GM21447 (cell line): ENCODE measurements at regions not wholly inside any gene's neighbourhood (a gene's known extent, or its start where the extent isn't known, plus 50 kb on each side); places are given as distances from the start of the nearest gene placed in this dataset.

Experiments
- ATAC-seq: cut with Tn5 transposase; IDR thresholded peaks from one replicate; pipeline ENCODE4 v1.9.1; 2021; ENCODE audit not compliant: unreplicated experiment

- ATAC-seq = no peak
These were observed 230.4 kb upstream of the SPRED2 start for GRCh38 chr2:65662654-65663432.

DNA sequence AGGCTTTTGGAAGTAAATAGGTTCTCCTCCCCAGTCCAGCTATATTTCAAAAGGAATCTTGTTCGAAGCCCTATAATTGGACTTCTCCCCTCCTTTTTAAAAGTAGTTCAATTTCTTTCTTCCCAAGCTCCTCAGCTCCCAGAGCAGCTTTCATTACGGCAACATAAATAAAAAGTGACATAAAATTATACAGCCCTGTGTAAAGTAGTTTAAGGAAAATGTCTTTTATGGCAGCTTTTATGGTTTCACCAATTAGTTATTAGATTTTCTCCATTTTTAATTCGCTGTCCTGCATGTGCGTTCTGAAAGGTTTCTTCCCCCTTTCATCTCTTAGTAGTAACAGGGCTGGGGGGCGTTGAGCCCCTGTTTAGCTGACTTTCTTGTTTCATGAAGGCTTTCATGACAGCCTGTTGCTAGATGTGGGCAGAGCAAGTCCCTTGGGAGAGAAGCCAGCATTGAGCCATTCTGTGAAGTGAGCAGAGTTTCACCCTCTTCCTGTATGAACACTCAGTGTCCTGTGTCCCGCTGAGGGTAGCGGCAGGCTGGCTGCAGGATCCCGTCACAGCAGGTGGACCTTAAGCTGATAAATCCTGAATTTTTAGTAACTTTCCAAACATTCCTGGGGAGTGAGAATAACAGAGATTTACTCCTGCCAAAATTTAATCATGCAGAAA lies 229.7 kb upstream of the SPRED2 start:
- no peak for ATAC-seq

DNA sequence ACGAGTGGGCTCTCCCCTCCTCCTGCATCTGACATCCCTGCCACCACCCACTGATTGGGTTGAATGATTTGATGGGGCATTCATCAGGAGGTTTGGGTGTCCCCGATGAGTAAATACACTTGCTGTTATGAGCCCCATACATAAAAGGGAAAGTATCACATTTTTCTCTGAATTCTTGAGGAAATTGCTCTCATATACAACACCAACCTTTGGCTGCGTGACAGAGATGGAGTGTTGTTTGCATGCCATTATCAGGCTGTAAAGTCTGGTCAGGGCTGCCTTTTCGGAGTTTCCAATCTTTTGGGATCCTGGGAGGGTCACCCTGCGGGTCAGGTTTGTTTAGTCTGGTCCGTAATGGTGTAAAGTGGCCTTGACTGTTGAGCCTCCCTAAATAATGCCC lies 227.9 kb upstream of the SPRED2 start:
- no peak for ATAC-seq

GRCh38 chr2:65658881-65659280 lies 226.5 kb upstream of the SPRED2 start:
- ATAC-seq = no peak

DNA sequence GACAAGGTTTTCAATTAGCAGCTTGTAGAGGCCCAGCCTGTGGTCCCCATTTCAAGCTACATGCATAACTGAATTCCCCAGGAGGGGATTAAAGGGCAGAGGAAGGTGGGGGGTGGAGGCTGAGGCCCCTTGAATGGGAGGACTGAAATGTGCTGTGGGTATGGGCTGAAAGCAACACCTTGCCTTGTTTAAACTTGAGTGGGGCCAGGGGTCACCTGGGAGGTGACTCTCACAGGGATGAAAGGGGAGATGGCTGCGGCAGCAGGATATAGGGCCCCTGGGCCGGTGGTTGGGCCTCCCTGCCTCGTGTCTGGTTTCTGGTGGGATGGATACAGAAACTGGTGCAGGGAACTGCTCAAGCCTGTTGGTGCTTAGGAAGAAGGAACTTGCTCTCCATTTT lies 225.9 kb upstream of the SPRED2 start:
- ATAC-seq = no peak

GRCh38 chr2:65656160-65656718 lies 223.8 kb upstream of the SPRED2 start:
- no peak for ATAC-seq

DNA sequence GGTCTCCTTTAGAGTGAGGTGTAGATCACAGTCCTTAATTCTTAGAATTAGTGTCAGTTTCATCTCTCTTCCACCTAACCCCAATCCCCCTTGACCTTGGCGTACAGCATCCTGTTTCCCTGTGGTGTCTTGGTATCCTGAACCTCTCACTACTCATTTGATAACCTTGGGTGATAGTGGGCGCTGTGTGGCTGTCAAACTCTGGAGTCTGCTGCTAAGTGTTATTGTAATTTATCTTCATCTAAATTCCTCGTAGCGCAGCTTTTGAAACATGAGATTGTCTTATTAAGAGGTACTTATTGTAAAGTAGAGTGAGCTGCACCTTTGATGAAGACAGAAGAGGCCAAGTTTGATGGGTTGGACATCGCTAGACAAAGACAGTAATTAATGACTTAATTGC lies 222.6 kb upstream of the SPRED2 start:
- ATAC-seq = no peak

DNA sequence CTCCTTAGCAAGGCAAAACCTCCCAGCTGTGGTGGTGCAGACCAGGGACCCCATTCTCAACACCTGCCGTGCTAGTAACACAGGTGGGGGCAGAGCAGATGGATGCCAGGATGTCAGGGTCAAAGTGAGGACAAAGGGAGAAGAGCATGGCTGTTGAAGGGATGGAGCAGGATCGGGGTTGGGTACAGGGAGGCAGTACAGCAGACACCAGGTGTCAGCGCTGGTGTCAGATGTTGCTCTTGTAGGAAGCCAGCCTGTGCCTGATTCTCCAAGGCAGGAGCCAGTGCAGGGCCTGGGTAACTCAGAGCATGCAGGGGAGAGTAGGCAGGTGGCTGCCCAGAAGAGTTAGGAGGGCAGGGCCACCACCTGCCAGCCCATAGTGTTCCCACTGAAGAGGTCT lies 222.1 kb upstream of the SPRED2 start:
- no peak for ATAC-seq

DNA sequence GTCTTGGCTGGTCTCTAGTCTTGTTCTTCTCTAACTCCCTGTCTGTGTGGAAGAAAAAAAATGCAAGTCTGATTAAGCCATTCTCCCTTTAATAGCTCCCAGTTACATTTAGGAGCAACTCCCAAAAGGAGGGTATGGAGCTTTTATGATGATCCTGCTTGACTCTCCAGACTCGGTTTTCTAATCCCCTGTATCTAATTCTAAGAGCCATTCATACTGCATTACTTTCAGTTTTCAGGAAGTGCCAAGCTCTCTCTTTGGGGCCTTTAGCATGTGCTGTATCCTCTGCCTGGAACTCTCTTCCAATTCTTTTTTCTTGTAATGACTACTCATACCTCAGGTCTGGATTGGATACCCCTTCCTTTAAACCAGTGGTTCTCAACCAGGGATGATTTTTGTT lies 219.7 kb upstream of the SPRED2 start:
- no peak for ATAC-seq

- no peak for ATAC-seq
These were observed 217.6 kb upstream of the SPRED2 start for GRCh38 chr2:65649811-65650589.

DNA sequence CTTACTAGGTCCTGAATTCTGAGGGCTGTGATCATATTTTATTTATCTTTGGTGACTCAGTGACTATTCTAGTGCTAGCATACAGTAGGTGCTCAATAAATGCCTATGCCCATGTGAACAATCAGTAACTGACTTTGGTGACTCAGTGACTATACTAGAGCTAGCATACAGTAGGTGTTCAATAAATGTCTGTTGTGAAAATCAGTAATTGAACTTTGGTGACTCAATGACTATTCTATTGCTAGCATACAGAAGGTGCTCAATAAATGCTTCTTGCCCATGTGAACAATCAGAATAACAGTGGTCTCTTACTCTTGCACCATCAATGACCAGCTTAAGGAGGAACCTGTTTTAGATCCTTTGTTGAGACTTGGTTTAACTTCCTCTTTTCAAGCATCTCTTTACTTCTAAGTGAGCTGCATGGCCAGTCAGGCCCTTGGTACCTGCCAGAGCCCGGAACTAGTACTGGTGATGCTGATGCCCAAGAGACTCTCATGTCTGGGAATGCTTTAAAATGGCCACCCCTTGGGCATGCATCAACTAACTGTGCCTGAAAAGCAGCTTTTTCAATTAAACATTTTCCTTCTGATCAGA lies 214.9 kb upstream of the SPRED2 start:
- ATAC-seq = no peak

DNA sequence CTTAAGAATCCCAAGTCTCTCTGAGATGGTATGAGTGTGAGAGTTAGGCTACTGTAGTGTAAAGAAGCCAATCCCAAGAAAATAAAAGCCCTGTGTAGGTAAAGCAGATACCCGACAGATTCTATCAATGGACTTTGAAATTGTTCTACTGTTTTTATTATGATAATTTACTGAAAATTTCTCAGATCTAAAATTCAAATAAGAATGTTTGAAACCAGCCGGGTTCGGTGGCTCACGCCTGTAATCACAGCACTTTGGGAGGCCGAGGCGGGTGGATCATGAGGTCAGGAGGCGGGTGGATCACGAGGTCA lies 208.3 kb upstream of the SPRED2 start:
- ATAC-seq = no peak

DNA sequence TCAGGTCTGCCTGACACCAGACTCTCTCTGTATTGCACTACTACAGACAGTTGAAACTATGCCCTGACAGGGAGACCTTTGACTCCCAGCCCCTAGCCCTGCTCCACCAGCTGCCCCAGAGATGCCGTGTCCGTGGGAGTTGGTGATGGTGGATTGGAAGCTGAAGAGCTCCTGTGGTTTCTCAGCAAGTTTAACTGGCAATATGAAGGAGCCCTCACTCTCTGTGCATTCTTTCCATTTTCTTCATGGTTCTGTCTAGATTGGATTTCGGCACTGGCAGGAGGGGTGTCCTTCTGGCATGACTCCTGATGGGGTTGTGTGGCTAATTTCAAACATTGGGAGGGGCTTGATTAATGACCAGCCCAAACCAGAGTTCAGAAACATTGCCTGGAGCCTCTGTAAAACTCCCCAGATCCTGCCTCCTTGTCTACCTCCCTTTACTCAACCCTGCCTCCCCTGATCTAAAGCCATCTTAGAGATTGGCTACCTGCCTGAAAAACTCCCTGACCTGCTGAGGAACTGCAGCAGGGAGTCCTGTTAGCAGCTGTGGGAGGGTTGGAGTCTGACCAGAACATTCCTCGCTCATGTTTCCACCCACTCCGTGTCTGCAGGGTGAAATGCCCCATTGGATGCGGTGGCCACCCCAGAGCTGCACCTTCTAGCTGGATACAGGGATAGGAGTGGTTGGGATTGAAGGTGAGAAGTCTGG lies 206.9 kb upstream of the SPRED2 start:
- no peak for ATAC-seq

DNA sequence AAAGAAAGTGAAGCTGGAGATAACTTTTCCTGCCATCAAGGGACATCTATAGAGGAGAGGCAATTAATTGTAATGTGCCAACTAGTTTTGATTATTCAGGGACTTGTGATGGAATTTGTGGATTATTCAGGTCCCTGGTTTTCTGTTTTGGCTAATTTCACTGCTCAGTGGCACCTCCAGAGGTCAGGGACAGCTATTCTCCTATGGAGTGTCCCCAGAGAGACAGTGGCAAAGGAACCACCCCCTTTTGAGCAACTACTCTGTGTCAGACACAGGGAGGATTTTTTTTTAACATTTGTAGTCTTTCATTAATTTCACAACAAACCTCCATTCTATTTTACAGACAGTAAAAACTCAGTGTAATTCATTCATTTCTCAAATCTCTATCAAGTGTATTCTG lies 206.0 kb upstream of the SPRED2 start:
- ATAC-seq = no peak

GRCh38 chr2:65636813-65637483 lies 204.5 kb upstream of the SPRED2 start:
- no peak for ATAC-seq

DNA sequence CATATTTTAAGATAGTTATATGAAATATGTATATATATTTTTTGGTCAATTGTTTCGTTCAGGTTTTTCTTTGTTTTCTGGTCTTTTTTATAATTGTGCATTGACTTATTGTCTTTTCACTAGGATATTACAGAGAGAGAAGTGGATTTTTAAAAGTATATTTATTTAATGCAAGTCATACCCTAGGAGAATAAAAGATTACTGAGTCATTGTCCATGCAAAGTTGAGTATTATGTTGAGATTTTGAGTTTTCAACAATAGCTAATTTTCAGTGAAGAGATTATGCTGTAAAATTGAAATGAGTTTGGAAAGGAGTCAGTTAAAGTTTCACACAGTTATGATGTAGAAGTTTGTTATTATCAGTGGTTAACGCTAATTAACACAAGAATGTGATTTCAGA lies 203.6 kb upstream of the SPRED2 start:
- ATAC-seq = no peak

GRCh38 chr2:65634304-65634703 lies 201.9 kb upstream of the SPRED2 start:
- ATAC-seq = no peak

DNA sequence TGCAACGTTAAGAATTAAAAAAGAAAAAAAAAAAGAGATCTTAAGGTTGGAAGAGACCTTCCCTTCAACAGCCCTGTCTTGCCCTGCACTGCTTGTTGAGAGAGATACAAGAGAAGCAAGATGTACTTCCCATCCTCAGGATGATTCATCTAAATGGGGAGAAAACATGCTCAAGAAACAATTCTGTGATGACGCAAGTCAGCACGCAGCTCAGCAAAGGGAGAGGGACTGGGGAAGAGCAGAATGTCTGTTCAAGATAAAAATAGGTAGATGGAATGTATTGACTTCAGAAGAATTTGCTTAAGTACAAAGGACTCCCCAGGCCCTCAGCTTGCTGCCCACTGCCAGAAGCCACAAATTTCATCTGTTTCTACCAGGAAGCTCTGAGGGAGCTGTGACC lies 198.2 kb upstream of the SPRED2 start:
- no peak for ATAC-seq

DNA sequence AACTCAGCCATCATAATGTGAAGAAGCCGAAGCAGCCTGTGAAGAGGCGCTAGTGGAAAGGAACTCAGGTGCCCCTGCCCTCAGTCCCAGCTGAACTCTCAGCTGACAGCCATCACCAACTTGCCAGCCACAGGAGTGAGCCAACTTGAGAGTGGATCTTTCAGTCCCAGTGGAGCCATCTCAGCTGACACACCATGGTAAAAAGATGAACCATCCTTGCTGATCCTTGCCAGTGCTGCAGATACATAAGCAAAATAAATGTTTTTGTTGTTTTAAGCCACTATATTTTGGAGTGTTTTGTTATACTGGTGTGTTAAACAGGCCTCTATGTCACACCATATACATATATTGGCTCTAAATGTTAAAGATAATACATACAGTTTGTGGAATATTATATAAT lies 195.8 kb upstream of the SPRED2 start:
- ATAC-seq = no peak

DNA sequence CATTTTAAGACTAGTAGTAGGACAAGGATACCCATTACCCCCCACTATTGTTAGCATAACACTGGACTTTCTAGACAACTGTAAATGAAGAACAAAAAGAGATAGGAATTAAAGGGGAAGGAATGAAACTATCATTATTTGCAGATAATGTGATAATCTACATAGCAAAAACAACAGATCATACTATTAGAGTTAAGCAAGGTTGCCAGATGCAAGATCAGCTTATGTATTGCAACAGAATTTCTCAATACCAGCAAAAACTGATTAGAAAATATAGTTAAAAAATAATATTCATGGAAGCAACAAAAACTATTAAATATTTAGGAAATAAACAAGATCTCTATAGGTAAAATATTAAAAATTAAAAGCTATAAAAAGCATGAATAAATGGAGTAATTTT lies 194.4 kb upstream of the SPRED2 start:
- no peak for ATAC-seq
